ENCODE measurements at regions not wholly inside any gene's neighbourhood (a gene's known extent, or its start where the extent isn't known, plus 50 kb on each side); places are given as distances from the start of the nearest gene placed in this dataset.
"Not testable (repeated sequence)": the region's sequence is repeated elsewhere in the genome, so short reads cannot be mapped to it uniquely, and the experiment has no call there.

- DNase-seq: no peak
Observed at GRCh38 chr5:90051756-90052155, 357.8 kb downstream of the CETN3 start.

- no peak for DNase-seq
Observed at GRCh38 chr5:90050103-90050502, 359.5 kb downstream of the CETN3 start.

GRCh38 chr5:90047113-90047512 is 362.4 kb downstream of the CETN3 start:
- no peak for DNase-seq

GRCh38 chr5:90040082-90040481 is 369.5 kb downstream of the CETN3 start:
- DNase-seq: not testable (repeated sequence)

GRCh38 chr5:90037646-90038045 is 371.9 kb downstream of the CETN3 start:
- no peak for DNase-seq

- no peak for DNase-seq
Observed at GRCh38 chr5:90022711-90023053, 386.9 kb downstream of the CETN3 start.

GRCh38 chr5:90022002-90022710 is 387.4 kb downstream of the CETN3 start:
- DNase-seq: no peak

- DNase-seq: no peak
Observed at GRCh38 chr5:90020575-90021538, 388.7 kb downstream of the CETN3 start.

- DNase-seq: no peak
Observed at GRCh38 chr5:90017239-90017638, 392.3 kb downstream of the CETN3 start.

GRCh38 chr5:90015584-90016018 is 394.0 kb downstream of the CETN3 start:
- no peak for DNase-seq

- DNase-seq: no peak
Observed at GRCh38 chr5:90014420-90014819, 395.1 kb downstream of the CETN3 start.

- DNase-seq: no peak
Observed at GRCh38 chr5:90000351-90000750, 409.2 kb downstream of the CETN3 start.

- DNase-seq: no peak
Observed at GRCh38 chr5:89998519-89999305, 410.8 kb downstream of the CETN3 start.

GRCh38 chr5:89996890-89997289 is 412.7 kb downstream of the CETN3 start:
- no peak for DNase-seq

GRCh38 chr5:89996335-89996734 is 413.2 kb downstream of the CETN3 start:
- DNase-seq: no peak

GRCh38 chr5:89994266-89994665 is 415.3 kb downstream of the CETN3 start:
- DNase-seq: no peak

GRCh38 chr5:89992201-89992600 is 417.4 kb downstream of the CETN3 start:
- DNase-seq: no peak

- DNase-seq: no peak
Observed at GRCh38 chr5:89991592-89991991, 418.0 kb downstream of the CETN3 start.

GRCh38 chr5:89989776-89990175 is 419.8 kb downstream of the CETN3 start:
- no peak for DNase-seq

GRCh38 chr5:89988998-89989655 is 420.4 kb downstream of the CETN3 start:
- DNase-seq: no peak

GRCh38 chr5:89988129-89988810 is 421.3 kb downstream of the CETN3 start:
- no peak for DNase-seq

- no peak for DNase-seq
Observed at GRCh38 chr5:89983216-89983615, 426.3 kb downstream of the CETN3 start.

Measured in effector CD8-positive, alpha-beta T cell (primary cell).